ENCODE measurements at regions not wholly inside any gene's neighbourhood (a gene's known extent, or its start where the extent isn't known, plus 50 kb on each side); places are given as distances from the start of the nearest gene placed in this dataset.

DNA sequence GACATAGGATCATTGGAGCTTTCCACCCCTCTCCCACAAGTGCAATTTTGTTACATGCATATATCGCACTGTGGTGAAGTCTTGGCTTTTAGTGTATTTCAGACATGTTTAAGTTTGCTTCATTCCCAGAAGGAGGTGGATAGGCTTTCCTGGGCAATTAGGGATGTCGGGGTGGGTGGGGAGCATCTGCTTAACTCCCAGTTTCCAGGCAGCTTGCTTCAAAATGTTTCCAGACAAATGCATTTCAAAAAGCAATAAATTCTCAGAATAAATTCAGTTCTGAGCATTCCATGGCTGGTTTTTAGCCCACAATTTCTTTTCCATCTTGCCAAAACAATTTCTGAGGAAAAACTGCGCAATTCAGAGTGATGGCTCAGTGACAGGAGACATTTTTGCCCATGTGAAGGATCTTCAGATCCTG lies 227.7 kb upstream of the ZPLD1 start:
- no peak for DNase-seq
- no peaks in the 10 kb centered on the region for H3K27me3 ChIP-seq (ENCODE audit: insufficient read depth, low read depth, severe bottlenecking)
- no peaks in the 10 kb centered on the region for H3K36me3 ChIP-seq
- no peak overlapping the region for H3K27ac ChIP-seq
- TF ChIP-seq, protein P1, sequence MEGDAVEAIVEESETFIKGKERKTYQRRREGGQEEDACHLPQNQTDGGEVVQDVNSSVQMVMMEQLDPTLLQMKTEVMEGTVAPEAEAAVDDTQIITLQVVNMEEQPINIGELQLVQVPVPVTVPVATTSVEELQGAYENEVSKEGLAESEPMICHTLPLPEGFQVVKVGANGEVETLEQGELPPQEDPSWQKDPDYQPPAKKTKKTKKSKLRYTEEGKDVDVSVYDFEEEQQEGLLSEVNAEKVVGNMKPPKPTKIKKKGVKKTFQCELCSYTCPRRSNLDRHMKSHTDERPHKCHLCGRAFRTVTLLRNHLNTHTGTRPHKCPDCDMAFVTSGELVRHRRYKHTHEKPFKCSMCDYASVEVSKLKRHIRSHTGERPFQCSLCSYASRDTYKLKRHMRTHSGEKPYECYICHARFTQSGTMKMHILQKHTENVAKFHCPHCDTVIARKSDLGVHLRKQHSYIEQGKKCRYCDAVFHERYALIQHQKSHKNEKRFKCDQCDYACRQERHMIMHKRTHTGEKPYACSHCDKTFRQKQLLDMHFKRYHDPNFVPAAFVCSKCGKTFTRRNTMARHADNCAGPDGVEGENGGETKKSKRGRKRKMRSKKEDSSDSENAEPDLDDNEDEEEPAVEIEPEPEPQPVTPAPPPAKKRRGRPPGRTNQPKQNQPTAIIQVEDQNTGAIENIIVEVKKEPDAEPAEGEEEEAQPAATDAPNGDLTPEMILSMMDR (IDR thresholded peaks at IDR 0.05; ENCODE audit: low read depth, low read length) = no peak
- H3K9me3 ChIP-seq (ENCODE audit: severe bottlenecking) = no peaks in the 10 kb centered on the region
- H3K4me3 ChIP-seq (ENCODE audit: low read depth, low read length) = no peak overlapping the region

DNA sequence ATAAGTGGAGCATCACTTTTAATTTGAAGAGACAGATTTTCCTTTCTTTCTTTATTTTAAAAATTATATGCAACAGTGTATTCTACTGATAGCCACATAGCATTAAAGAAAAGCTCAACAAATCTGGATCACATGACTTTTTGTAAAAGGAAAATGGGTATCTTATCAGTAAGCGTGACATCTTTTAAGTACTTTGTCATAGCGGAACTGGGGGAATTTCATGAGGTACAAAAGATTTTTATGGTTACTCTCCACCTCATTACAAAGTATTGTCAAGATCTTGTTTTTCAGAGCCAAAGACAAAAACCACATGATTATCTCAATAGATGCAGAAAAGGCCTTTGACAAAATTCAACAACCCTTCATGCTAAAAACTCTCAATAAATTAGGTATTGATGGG lies 219.6 kb upstream of the ZPLD1 start:
- no peak overlapping the region for H3K4me3 ChIP-seq (ENCODE audit: low read depth, low read length)
- no peaks in the 10 kb centered on the region for H3K27me3 ChIP-seq (ENCODE audit: insufficient read depth, low read depth, severe bottlenecking)
- H3K9me3 ChIP-seq (ENCODE audit: severe bottlenecking) = no peaks in the 10 kb centered on the region
- no peak overlapping the region for H3K27ac ChIP-seq
- TF ChIP-seq, protein P1 (IDR thresholded peaks at IDR 0.05; ENCODE audit: low read depth, low read length) = no peak
- no peaks in the 10 kb centered on the region for H3K36me3 ChIP-seq
- no peak for DNase-seq

DNA sequence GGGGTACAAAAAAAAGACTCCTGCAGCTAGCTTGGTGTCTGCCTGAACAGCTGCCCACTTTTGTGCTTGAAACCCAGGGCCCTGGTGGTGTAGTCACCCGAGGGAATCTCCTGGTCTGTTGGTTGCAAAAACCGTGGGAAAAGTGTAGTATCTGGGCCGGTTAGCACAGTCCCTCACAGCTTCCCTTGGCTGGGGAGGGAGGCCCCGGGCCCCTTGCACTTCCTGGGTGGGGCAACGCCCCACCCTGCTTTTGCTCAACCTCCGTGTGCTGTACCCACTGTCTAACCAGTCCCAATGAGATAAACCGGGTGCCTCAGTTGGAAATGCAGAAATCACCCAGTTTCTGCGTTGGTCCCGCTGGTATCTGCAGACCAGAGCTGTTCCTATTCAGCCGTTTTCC lies 211.7 kb upstream of the ZPLD1 start:
- H3K9me3 ChIP-seq (ENCODE audit: severe bottlenecking) = no peaks in the 10 kb centered on the region
- DNase-seq = no peak
- TF ChIP-seq, protein P1 (IDR thresholded peaks at IDR 0.05; ENCODE audit: low read depth, low read length) = no peak
- no peak overlapping the region for H3K27ac ChIP-seq
- H3K4me3 ChIP-seq (ENCODE audit: low read depth, low read length) = no peak overlapping the region
- H3K36me3 ChIP-seq = no peaks in the 10 kb centered on the region
- no peaks in the 10 kb centered on the region for H3K27me3 ChIP-seq (ENCODE audit: insufficient read depth, low read depth, severe bottlenecking)

DNA sequence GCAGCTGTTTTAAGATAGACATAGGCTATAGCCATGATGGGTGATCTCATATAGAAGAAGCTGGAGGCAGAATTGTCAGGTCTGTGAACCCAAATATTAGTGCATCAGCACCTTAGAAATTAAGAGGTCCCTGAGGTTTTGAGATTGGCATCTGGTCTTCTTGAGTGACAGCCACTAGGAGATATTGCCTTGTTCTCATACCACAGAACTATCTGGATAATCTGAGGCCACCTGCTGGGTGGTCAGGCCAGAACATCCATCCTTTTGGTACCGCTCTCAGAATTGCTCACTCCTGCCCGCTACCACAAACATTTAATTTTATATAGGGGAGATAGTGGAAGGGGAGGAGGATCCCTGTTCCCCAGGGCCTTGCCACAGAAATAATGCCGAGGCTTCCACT lies 210.6 kb upstream of the ZPLD1 start:
- Histone ChIP-seq H3K27me3 (ENCODE audit: insufficient read depth, low read depth, severe bottlenecking) (no peaks in the 10 kb centered on the region), H3K4me3 (ENCODE audit: low read depth, low read length) (no peak overlapping the region), H3K27ac (no peak overlapping the region), H3K9me3 (ENCODE audit: severe bottlenecking) (no peaks in the 10 kb centered on the region), H3K36me3 (no peaks in the 10 kb centered on the region)
- TF ChIP-seq, protein P1 (IDR thresholded peaks at IDR 0.05; ENCODE audit: low read depth, low read length) = peak; percentile 21; the same call in 1 of the 2 replicates
- peak; percentile 20 for DNase-seq

DNA sequence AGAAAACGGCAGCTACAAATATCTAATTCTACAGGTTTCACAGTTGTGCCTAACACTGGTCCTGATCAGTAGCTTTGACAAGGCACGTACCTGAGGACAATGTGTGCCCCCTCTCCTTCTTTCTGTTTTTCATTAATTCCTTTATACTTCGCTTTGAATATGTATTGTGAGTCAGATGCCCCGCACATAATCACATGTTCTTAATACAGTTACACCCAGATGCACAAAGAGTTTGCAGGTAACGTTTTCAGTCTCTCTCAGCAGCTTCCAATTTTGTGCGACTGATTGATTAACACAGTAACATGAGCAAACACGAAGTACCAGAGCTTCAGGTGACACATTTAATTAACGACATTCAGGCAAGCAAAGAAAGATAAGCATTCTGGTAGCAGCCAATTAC lies 209.8 kb upstream of the ZPLD1 start:
- no peaks in the 10 kb centered on the region for H3K9me3 ChIP-seq (ENCODE audit: severe bottlenecking)
- TF ChIP-seq, protein P1 (IDR thresholded peaks at IDR 0.05; ENCODE audit: low read depth, low read length) = no peak
- H3K27ac ChIP-seq = no peak overlapping the region
- no peaks in the 10 kb centered on the region for H3K36me3 ChIP-seq
- no peak for DNase-seq
- no peaks in the 10 kb centered on the region for H3K27me3 ChIP-seq (ENCODE audit: insufficient read depth, low read depth, severe bottlenecking)
- H3K4me3 ChIP-seq (ENCODE audit: low read depth, low read length) = no peak overlapping the region

DNA sequence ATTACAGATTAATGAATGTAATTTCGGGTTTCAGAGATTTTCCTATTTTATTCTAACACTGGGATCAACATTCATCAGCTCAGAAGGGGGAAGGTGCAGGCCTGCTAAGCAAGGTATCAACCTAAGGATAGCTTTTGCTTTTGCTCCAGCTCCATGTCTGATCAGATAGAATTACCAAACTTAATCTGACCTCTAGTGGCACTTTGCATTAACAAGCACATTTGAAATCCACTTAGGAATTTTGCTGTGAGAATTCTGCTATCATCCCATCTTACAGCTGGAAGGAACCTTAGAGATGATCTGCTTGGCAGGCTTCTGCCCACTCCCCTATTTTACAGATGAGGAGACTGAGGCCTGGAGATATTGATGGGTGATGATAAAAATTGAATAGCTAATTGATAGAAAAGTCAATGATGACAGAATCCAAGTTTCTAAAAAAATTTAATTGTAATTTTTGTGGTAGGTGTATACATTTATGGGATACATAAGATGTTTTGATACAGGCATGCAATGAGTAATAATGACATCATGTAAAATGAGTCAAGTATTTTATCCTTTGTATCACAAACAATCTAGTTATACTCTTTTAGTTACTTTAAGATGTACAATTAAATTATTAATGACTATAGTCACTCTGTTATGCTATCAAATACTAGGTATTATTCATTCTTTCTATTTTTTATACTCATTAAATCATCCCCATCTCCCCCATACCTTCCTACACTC lies 209.2 kb upstream of the ZPLD1 start:
- H3K27me3 ChIP-seq (ENCODE audit: insufficient read depth, low read depth, severe bottlenecking) = no peaks in the 10 kb centered on the region
- no peak overlapping the region for H3K4me3 ChIP-seq (ENCODE audit: low read depth, low read length)
- no peak for DNase-seq
- H3K27ac ChIP-seq = no peak overlapping the region
- no peaks in the 10 kb centered on the region for H3K9me3 ChIP-seq (ENCODE audit: severe bottlenecking)
- TF ChIP-seq, protein P1 (IDR thresholded peaks at IDR 0.05; ENCODE audit: low read depth, low read length) = peak; percentile 51
- no peaks in the 10 kb centered on the region for H3K36me3 ChIP-seq
